Transverse colon (tissue), 4 donors: ENCODE measurements at regions not wholly inside any gene's neighbourhood (a gene's known extent, or its start where the extent isn't known, plus 50 kb on each side); places are given as distances from the start of the nearest gene placed in this dataset.
"Not testable (repeated sequence)": the region's sequence is repeated elsewhere in the genome, so short reads cannot be mapped to it uniquely, and the experiment has no call there.

ENCODE experiments used
- DNase-seq: peaks from one replicate; pipeline ENCODE4 v3.0.0-alpha.2; 2019
- H3K27ac ChIP-seq, 4 donors: fragments of 200-600 bp; sonication (generic); 2 replicates each; pipeline ENCODE4 v1.5.1; 2016 to 2018; ENCODE audit warnings: inconsistent platforms in 4 of 4
- H3K27me3 ChIP-seq: fragments of 200-600 bp; sonication (generic); 2 replicates; pipeline ENCODE4 v1.5.1; 2017; ENCODE audit warnings: inconsistent platforms
- H3K36me3 ChIP-seq, 4 donors: fragments of 200-600 bp; sonication (generic); 2 replicates each; pipeline ENCODE4 v1.5.1; 2017 to 2019; ENCODE audit warnings: inconsistent platforms in 4 of 4
- H3K4me1 ChIP-seq, 4 donors: fragments of 200-600 bp; sonication (generic); 2 replicates each; pipeline ENCODE4 v1.5.1; 2017 to 2020; ENCODE audit warnings: inconsistent platforms in 4 of 4
- H3K4me3 ChIP-seq, 4 donors: fragments of 200-600 bp; sonication (generic); 1 replicate in 1 of 4; 2 replicates in 3 of 4; pipeline versions ENCODE4 v1.5.1 to v1.6.1; 2017 to 2019; ENCODE audit warnings: inconsistent platforms in 4 of 4
- H3K9me3 ChIP-seq, 2 donors: fragments of 200-600 bp; sonication (generic); 2 replicates each; pipeline ENCODE4 v1.5.1; 2017 to 2019; ENCODE audit warnings: inconsistent platforms in 2 of 2
- EP300 ChIP-seq: sonication (generic); formaldehyde crosslinking; IDR thresholded peaks from one replicate; pipeline ENCODE4 v1.6.1; 2017; ENCODE audit warnings: antibody characterized with exemption, low read depth
- POLR2A ChIP-seq: fragments of 450-650 bp; IDR thresholded peaks from one replicate; pipeline ENCODE4 v1.6.1; 2016; ENCODE audit warnings: antibody characterized with exemption, mild to moderate bottlenecking, moderate library complexity
- POLR2AphosphoS5 ChIP-seq, 3 donors: sonication (generic); formaldehyde crosslinking; IDR thresholded peaks; one replicate each; pipeline ENCODE4 v1.6.1; 2016; ENCODE audit warnings: antibody characterized with exemption in 3 of 3
- WGBS, 2 donors: methylation state at CpG; one replicate each; pipeline ENCODE4 v1.1.5; 2018; ENCODE audit warnings: low coverage in 1 of 2; 5-methylcytosine and 5-hydroxymethylcytosine counted together
- in situ Hi-C, 4 donors: fragments of 200-750 bp; cut with MboI; loops; one replicate each; pipeline versions ENCODE4 v1.15.0 to v1.15.1; 2017; ENCODE audit warnings: low sequenced_read_pairs in 3 of 4, low pct_ligation_motif_present in 1 of 4, low pct_unique_long_range_greater_than_20kb in 1 of 4
- intact Hi-C: fragments of 100-400 bp; cut with DNase I; formaldehyde crosslinking; loops from one replicate; pipeline ENCODE4 v1.15.1; 2023; ENCODE audit warnings: low total_unique reads
- TF ChIP-seq, protein P1 (sequence below), 5 experiments: fragments of 200-600 bp in 3 of 5; fragments of 450-650 bp in 2 of 5; sonication (generic) in 3 of 5; IDR thresholded peaks; 1 replicate in 2 of 5; 2 replicates in 3 of 5; pipeline ENCODE4 v1.5.1; 2016 to 2017; ENCODE audit warnings: antibody characterized with exemption in 5 of 5, inconsistent platforms in 3 of 5, mild to moderate bottlenecking in 2 of 5, moderate library complexity in 1 of 5

DNA sequence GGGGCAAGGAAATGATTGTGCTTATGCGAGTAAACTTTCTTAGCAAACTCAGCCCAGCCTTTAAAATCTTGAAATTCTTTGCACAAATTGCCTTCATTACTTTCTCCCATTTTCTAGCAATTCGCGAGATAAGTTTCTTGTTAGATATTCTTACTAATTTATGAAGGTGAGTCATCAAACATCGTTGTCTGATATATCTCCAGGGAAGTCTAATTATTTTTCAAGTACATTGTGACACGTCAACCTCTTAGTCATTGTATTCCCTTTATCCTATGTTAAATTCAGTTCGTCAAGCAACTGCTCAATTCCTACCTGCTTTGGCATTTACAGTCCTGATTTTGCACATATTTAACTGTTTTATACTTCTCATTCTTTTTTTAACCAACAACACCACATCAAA, 854.5 kb upstream of the CRIM1 start:
- 81 to 86% methylated on average over 6 of the region's 6 CpGs for WGBS, 2 donors
- TF ChIP-seq POLR2A (no peak), EP300 (no peak)
- Histone ChIP-seq H3K4me1 (no peaks in the 10 kb centered on the region), H3K9me3 (no peaks in the 10 kb centered on the region), H3K27ac (no peak overlapping the region), H3K27me3 (no peaks in the 10 kb centered on the region), H3K4me3 (no peak overlapping the region), H3K36me3 (no peaks in the 10 kb centered on the region)
- DNase-seq, result no peak
- intact Hi-C loops, result no loop called here
- in situ Hi-C loops, result no loop called here

DNA sequence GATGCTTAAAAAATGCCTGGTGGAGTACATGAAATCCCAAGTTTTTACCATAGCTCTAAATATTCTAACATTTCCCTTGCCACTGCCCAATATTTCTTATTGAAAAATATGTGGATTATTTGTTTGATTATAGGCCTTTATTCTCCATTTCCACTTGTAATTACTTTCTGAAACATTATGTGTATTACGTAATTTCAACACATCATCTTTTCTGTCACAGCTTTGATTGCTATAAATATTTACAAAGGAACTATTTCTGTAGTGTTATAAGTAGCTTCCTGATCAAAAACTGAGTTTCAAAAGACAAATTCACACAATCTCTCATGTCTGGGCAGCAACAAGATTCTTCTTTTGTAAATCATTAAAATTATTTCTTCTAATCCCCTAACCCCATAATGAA, 859.6 kb upstream of the CRIM1 start:
- no peak for DNase-seq
- no peak overlapping the region for H3K4me3 ChIP-seq
- in situ Hi-C loops, result no loop called here
- intact Hi-C loops, result no loop called here
- H3K27ac ChIP-seq, result no peak overlapping the region
- H3K4me1 ChIP-seq, result no peaks in the 10 kb centered on the region
- TF ChIP-seq POLR2AphosphoS5 (IDR thresholded peaks at IDR 0.05) (no peak), POLR2A (no peak)
- TF ChIP-seq, protein P1, sequence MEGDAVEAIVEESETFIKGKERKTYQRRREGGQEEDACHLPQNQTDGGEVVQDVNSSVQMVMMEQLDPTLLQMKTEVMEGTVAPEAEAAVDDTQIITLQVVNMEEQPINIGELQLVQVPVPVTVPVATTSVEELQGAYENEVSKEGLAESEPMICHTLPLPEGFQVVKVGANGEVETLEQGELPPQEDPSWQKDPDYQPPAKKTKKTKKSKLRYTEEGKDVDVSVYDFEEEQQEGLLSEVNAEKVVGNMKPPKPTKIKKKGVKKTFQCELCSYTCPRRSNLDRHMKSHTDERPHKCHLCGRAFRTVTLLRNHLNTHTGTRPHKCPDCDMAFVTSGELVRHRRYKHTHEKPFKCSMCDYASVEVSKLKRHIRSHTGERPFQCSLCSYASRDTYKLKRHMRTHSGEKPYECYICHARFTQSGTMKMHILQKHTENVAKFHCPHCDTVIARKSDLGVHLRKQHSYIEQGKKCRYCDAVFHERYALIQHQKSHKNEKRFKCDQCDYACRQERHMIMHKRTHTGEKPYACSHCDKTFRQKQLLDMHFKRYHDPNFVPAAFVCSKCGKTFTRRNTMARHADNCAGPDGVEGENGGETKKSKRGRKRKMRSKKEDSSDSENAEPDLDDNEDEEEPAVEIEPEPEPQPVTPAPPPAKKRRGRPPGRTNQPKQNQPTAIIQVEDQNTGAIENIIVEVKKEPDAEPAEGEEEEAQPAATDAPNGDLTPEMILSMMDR (IDR thresholded peaks at IDR 0.05), result no peak
- no peaks in the 10 kb centered on the region for H3K27me3 ChIP-seq
- WGBS, 2 donors, result 74 to 85% methylated on average over 1 of the region's 1 CpG
- H3K9me3 ChIP-seq, result no peaks in the 10 kb centered on the region
- H3K36me3 ChIP-seq, result no peaks in the 10 kb centered on the region

DNA sequence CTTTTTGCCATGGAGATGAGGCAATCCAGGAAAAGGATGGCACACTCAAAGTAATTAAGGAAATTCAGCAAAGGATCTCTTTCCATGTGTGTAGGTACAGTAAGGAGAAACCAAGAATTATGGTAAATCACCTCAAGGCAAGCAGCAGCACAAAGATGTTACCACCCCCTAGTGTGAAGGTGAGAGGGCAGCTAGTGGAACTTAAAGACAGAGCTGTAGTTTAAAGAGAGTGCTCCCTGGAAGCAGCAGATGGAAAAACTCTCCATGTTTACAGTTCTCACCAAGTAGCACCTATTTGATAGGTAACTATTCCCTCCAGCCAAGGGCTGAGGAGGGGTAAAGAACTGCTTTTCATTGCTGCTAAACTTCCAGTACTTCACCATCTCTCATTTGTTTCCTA, 860.4 kb upstream of the CRIM1 start:
- Histone ChIP-seq H3K9me3 (no peaks in the 10 kb centered on the region), H3K4me3 (no peak overlapping the region), H3K4me1 (no peaks in the 10 kb centered on the region), H3K27me3 (no peaks in the 10 kb centered on the region), H3K36me3 (no peaks in the 10 kb centered on the region), H3K27ac (no peak overlapping the region)
- TF ChIP-seq EP300, result no peak
- no peak for TF ChIP-seq POLR2A
- no peak for TF ChIP-seq POLR2AphosphoS5 (IDR thresholded peaks at IDR 0.05)
- TF ChIP-seq, protein P1 (IDR thresholded peaks at IDR 0.05), result no peak
- DNase-seq, result no peak
- in situ Hi-C loops (no loop called here), intact Hi-C loops (no loop called here)

DNA sequence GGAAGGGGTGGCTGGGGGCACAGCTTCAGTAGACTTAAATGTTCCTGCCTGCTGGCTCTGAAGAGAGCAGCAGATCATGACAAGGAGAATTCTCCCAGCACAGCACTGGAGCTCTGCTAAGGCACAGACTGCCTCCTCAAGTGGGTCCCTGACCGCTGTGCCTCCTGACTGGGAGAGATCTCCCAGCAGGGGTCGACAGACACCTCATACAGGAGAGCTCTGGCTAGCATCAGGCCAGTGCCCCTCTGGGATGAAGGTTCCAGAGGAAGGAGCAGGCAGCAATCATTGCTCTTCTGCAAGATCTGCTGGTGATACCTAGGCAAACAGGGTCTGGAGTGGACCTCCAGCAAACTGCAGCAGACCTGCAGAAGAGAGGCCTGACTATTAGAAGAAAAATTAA, 877.5 kb upstream of the CRIM1 start:
- in situ Hi-C loops, intact Hi-C loops: not testable (repeated sequence)
- WGBS, 2 donors, result 64% methylated on average over 2 of the region's 2 CpGs; no CpG with 5 or more reads in 1 of the 2 donors

DNA sequence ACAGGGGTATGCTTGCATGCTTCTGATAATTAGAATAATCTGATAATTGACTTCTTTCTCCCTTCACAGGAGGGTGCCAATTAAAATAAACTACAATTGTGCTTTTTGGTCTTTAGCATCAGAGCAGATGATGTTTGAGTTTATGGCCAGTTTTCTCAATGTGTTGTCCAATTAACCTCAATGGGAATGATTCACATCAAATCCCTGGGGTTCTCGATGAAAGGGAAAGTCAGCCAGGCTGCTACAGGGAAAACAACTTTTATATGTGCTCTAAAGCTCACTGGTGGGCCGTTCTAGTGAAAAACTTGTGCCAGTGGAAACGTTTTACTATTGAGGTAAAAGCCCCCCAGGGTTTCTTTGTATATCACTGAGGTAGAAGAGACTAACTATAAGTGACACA, 887.3 kb upstream of the CRIM1 start:
- Histone ChIP-seq H3K36me3 (no peaks in the 10 kb centered on the region), H3K27me3 (no peaks in the 10 kb centered on the region), H3K9me3 (no peaks in the 10 kb centered on the region), H3K27ac (no peak overlapping the region), H3K4me3 (no peak overlapping the region), H3K4me1 (no peaks in the 10 kb centered on the region)
- in situ Hi-C loops, result no loop called here
- intact Hi-C loops, result no loop called here
- TF ChIP-seq POLR2AphosphoS5 (IDR thresholded peaks at IDR 0.05) (no peak), POLR2A (no peak), EP300 (no peak)
- TF ChIP-seq, protein P1 (IDR thresholded peaks at IDR 0.05), result no peak
- DNase-seq, result no peak
- 46 to 59% methylated on average over 3 of the region's 3 CpGs for WGBS, 2 donors

More for the DNA sequence above, 877.5 kb upstream of the CRIM1 start:
- H3K9me3 ChIP-seq, DNase-seq, H3K27me3 ChIP-seq, H3K4me1 ChIP-seq, H3K36me3 ChIP-seq, H3K4me3 ChIP-seq, H3K27ac ChIP-seq: not testable (repeated sequence)
